Heart left ventricle (tissue), 16 donors: ENCODE measurements at regions not wholly inside any gene's neighbourhood (a gene's known extent, or its start where the extent isn't known, plus 50 kb on each side); places are given as distances from the start of the nearest gene placed in this dataset.

Experiments
- ATAC-seq, 4 donors: fragments of 200-7000 bp; cut with Tn5 transposase; one replicate each; pipeline ENCODE4 v1.9.1; 2020 to 2022; ENCODE audit warnings: moderate library complexity in 4 of 4, mild to moderate bottlenecking in 3 of 4, moderate number of reproducible peaks in 1 of 4
- DNase-seq, 5 donors: peaks; one replicate each; pipeline ENCODE4 v3.0.0-alpha.2; 2020
- H3K27ac ChIP-seq, 12 donors: fragments of 200-600 bp; sonication (generic) in 4 of 12; one replicate each; pipeline versions ENCODE4 v1.5.0 to v1.8.0; 2016 to 2022; ENCODE audit warnings: mild to moderate bottlenecking in 2 of 12
- H3K27me3 ChIP-seq, 9 donors: fragments of 200-600 bp; sonication (generic) in 2 of 9; one replicate each; pipeline versions ENCODE4 v1.5.1 to v1.8.0; 2016 to 2022; ENCODE audit warnings: mild to moderate bottlenecking in 3 of 9
- H3K36me3 ChIP-seq, 9 donors: fragments of 200-600 bp; sonication (generic) in 2 of 9; one replicate each; pipeline versions ENCODE4 v1.5.0 to v1.8.0; 2018 to 2022; ENCODE audit warnings: mild to moderate bottlenecking in 2 of 9
- H3K4me1 ChIP-seq, 12 donors: fragments of 200-600 bp; sonication (generic) in 4 of 12; one replicate each; pipeline versions ENCODE4 v1.5.0 to v1.8.0; 2016 to 2022; ENCODE audit warnings: mild to moderate bottlenecking in 3 of 12
- H3K4me3 ChIP-seq, 12 donors: fragments of 200-600 bp; sonication (generic) in 4 of 12; one replicate each; pipeline versions ENCODE4 v1.5.0 to v1.8.0; 2017 to 2022; ENCODE audit warnings: mild to moderate bottlenecking in 9 of 12, moderate library complexity in 4 of 12
- H3K9me3 ChIP-seq, 12 donors: fragments of 200-600 bp; sonication (generic) in 4 of 12; one replicate each; pipeline versions ENCODE4 v1.5.0 to v1.8.0; 2016 to 2022; ENCODE audit warnings: mild to moderate bottlenecking in 1 of 12
- POLR2A ChIP-seq, 2 donors: fragments of 450-650 bp; IDR thresholded peaks; one replicate each; pipeline ENCODE4 v1.6.1; 2017; ENCODE audit warnings: antibody characterized with exemption in 2 of 2, mild to moderate bottlenecking in 2 of 2, moderate library complexity in 2 of 2
- WGBS, 4 donors: extraction: QIAGEN DNeasy Blood & Tissue Kit in 2 of 4; methylation state at CpG; one replicate each; pipeline versions ENCODE4 v1.1.5 to v1.1.7; 2013 to 2018; 5-methylcytosine and 5-hydroxymethylcytosine counted together
- intact Hi-C, 10 donors: fragments of 100-400 bp; cut with DNase I; formaldehyde crosslinking; loops; one replicate each; pipeline versions ENCODE4 v1.11.1 to v1.14.2; 2022
- TF ChIP-seq, protein P1 (sequence below), 12 donors: fragments of 200-600 bp; sonication (generic) in 4 of 12; IDR thresholded peaks; one replicate each; pipeline versions ENCODE4 v1.5.0 to v1.8.0; 2018 to 2022; ENCODE audit warnings: antibody characterized with exemption in 12 of 12, mild to moderate bottlenecking in 5 of 12
- donor health status: ischemic (EF 13 %, LVEDD 7.1; RV severe dilation, severe dysfunction).
- donor health status: healthy with polysubstance abuse.
- donor health status: DM: no; HTN: yes; CAD: no.
- donor health status: DM: no; HTN: no; CAD: no.
- donor health status: ischemic (EF 25% LVEDD 6.9; RV normal size, moderate dysfunction).
- donor health status: ischemic (EF 25% LVEDD 5.7; RV mildly dilated, moderate dysfunction).
- donor health status: healthy.
- donor health status: DM: yes; HTN: yes; CAD: no.
- donor health status: ischemic (EF 35%, LVEDD 5.7; RV mildly dilated, moderate dysfunction).
- donor health status: nonischemic (EF 11% LVEDD 7.7; RV severe dilation, severe dysfunction).
- donor health status: DM: yes; HTN: yes; CAD: no.
- donor health status: PGD.
- donor health status: ischemic (EF 29% LVEDD 5.4; RV normal size, mild dysfunction).
- donor health status: nonischemic (EF 23%, LVEDD 6.1; RV moderate dilation, normal function).

- intact Hi-C loops, result no loop called here
- TF ChIP-seq, protein P1, sequence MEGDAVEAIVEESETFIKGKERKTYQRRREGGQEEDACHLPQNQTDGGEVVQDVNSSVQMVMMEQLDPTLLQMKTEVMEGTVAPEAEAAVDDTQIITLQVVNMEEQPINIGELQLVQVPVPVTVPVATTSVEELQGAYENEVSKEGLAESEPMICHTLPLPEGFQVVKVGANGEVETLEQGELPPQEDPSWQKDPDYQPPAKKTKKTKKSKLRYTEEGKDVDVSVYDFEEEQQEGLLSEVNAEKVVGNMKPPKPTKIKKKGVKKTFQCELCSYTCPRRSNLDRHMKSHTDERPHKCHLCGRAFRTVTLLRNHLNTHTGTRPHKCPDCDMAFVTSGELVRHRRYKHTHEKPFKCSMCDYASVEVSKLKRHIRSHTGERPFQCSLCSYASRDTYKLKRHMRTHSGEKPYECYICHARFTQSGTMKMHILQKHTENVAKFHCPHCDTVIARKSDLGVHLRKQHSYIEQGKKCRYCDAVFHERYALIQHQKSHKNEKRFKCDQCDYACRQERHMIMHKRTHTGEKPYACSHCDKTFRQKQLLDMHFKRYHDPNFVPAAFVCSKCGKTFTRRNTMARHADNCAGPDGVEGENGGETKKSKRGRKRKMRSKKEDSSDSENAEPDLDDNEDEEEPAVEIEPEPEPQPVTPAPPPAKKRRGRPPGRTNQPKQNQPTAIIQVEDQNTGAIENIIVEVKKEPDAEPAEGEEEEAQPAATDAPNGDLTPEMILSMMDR (IDR thresholded peaks at IDR 0.05), result no peak
- no peak for TF ChIP-seq POLR2A (IDR thresholded peaks at IDR 0.05)
These were observed 480.9 kb upstream of the CD180 start for GRCh38 chr5:67677422-67677970.

DNA sequence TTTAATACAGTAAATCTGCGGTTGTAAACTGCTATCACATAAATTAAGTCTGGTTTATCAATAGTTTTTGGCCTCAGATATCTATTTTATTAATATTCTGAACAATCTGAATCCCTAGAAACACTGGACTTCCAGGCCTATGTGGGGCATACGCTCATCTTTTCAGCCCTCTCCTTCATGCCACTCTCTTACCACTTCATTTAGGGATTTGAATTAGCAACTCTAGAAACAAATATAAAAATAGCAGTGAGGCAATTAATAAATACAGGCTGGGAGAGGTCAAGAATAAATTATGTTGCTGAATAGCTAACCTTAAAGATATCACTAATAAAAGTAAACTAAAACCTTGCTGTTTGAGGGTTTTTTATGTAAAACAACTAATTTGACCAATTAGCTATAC lies 480.3 kb upstream of the CD180 start:
- WGBS, 4 donors, result 85 to 95% (median 89%) methylated on average over 2 of the region's 2 CpGs
- Histone ChIP-seq H3K27ac (no peak overlapping the region), H3K4me1 (peaks cover 0 to 16% (median 0%) of the 10 kb centered on the region in 12 donors), H3K4me3 (no peak overlapping the region), H3K9me3 (peaks cover 0 to 1% (median 0%) of the 10 kb centered on the region in 12 donors), H3K36me3 (no peaks in the 10 kb centered on the region), H3K27me3 (no peaks in the 10 kb centered on the region)
- TF ChIP-seq, protein P1 (IDR thresholded peaks at IDR 0.05), result no peak
- no peak for TF ChIP-seq POLR2A (IDR thresholded peaks at IDR 0.05)
- intact Hi-C loops, result no loop called here
- DNase-seq (no peak), ATAC-seq (no peak)

More at GRCh38 chr5:67677422-67677970, 480.9 kb upstream of the CD180 start:
- WGBS, 4 donors, result 53 to 69% (median 61%) methylated on average over 2 of the region's 2 CpGs
- Histone ChIP-seq H3K27me3 (no peaks in the 10 kb centered on the region), H3K27ac (no peak overlapping the region), H3K9me3 (peaks cover 0 to 4% (median 0%) of the 10 kb centered on the region in 12 donors), H3K4me1 (peaks cover 0 to 16% (median 0%) of the 10 kb centered on the region in 12 donors), H3K36me3 (no peaks in the 10 kb centered on the region), H3K4me3 (no peak overlapping the region)
- ATAC-seq (peak in 1 of 4 donors; percentile 39), DNase-seq (no peak)

DNA sequence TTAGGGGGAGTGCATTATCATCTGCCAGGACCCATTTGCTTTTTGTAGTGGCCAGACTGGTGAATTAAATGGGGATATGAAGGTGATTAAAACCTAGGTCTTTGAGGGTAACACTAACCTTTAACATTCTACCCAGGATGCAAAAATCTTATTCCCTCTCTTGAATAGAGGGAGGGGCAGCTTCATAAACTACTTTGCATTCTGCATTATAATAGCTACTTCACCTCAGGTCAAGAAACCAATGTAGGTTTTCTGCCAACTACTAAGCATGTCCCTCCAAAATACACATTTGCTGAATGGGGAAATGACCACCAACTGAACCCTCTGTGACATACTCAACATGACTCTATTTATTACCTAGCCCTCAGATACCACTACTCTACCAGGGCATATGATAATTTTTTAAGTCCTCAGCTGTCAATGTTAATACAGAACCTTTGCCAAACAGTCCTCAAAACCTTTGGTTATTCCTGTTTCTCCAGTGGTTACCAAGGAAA lies 477.6 kb upstream of the CD180 start:
- H3K4me1 ChIP-seq, result peaks cover 0 to 13% (median 0%) of the 10 kb centered on the region in 12 donors
- DNase-seq, result no peak
- intact Hi-C loops, result no loop called here
- no peak for ATAC-seq
- no peaks in the 10 kb centered on the region for H3K36me3 ChIP-seq
- H3K4me3 ChIP-seq, result no peak overlapping the region
- no peaks in the 10 kb centered on the region for H3K27me3 ChIP-seq
- H3K9me3 ChIP-seq, result no peaks in the 10 kb centered on the region
- no peak for TF ChIP-seq POLR2A (IDR thresholded peaks at IDR 0.05)
- TF ChIP-seq, protein P1 (IDR thresholded peaks at IDR 0.05), result no peak
- H3K27ac ChIP-seq, result peak overlapping the region in 1 of 12 donors; percentile 10

- no peaks in the 10 kb centered on the region for H3K36me3 ChIP-seq
These were observed 477.0 kb upstream of the CD180 start for GRCh38 chr5:67673618-67674017.

More at GRCh38 chr5:67673618-67674017, 477.0 kb upstream of the CD180 start:
- H3K4me1 ChIP-seq, result peaks cover 0 to 13% (median 0%) of the 10 kb centered on the region in 12 donors
- TF ChIP-seq, protein P1 (IDR thresholded peaks at IDR 0.05), result no peak
- TF ChIP-seq POLR2A (IDR thresholded peaks at IDR 0.05), result no peak
- H3K27me3 ChIP-seq, result no peaks in the 10 kb centered on the region
- DNase-seq, result no peak
- ATAC-seq, result peak; percentile 45 to 90 (median 60)
- no peak overlapping the region for H3K4me3 ChIP-seq
- no peaks in the 10 kb centered on the region for H3K9me3 ChIP-seq
- H3K27ac ChIP-seq, result peak overlapping the region in 3 of 12 donors; percentile 5 to 10 (median 9)
- intact Hi-C loops, result no loop called here
